GM12878 (cell line): ENCODE measurements at regions not wholly inside any gene's neighbourhood (a gene's known extent, or its start where the extent isn't known, plus 50 kb on each side); places are given as distances from the start of the nearest gene placed in this dataset.

Source experiments
- ATAC-seq: fragments of 200-7000 bp; cut with Tn5 transposase; 3 replicates; pipeline ENCODE4 v1.9.1; 2020; ENCODE audit warnings: mild to moderate bottlenecking, moderate library complexity
- BruUV-seq: library from RNA; stranded (reverse); fragments of 400-500 nt; replicated peaks from 2 replicates; lab custom pipeline; 2021; lab: Mats Ljungman, UMichigan
- CTCF ChIA-PET: fragments of 300-600 bp; sonication (Branson Sonifier 250); formaldehyde crosslinking; extraction: SDS; loops from one replicate; lab custom pipeline; 2021; ENCODE audit warnings: inconsistent platforms; lab: Yijun Ruan, JAX
- POLR2A ChIA-PET: fragments of 350-600 bp; formaldehyde crosslinking; extraction: SDS; loops from one replicate; lab custom pipeline; 2021; ENCODE audit warnings: inconsistent platforms; lab: Charles Lee
- RAD21 ChIA-PET: fragments of 300-600 bp; sonication (Branson Sonifier 250); formaldehyde crosslinking; loops from one replicate; lab custom pipeline; 2023; ENCODE audit warnings: antibody characterized with exemption; ENCODE audit not compliant: unreplicated experiment; lab: Charles Lee
- SMC1A ChIA-PET: fragments of 300-600 bp; sonication (Branson Sonifier 250); formaldehyde crosslinking; loops from one replicate; lab custom pipeline; 2023; ENCODE audit not compliant: unreplicated experiment, uncharacterized antibody; lab: Charles Lee
- DNase-seq: peaks from one replicate; pipeline ENCODE4 v3.0.0-alpha.2; 2011; ENCODE audit warnings: low read depth, low spot score
- FAIRE-seq: peaks from 3 replicates; lab custom pipeline; 2011; peaks lifted over from hg19 to GRCh38; lab: Jason Lieb, UNC
- H2AFZ ChIP-seq: 2 replicates; pipeline ENCODE4 v1.6.0; 2011; ENCODE audit warnings: low read depth, low read length, control low read depth; ENCODE audit not compliant: control insufficient read depth
- H3K27ac ChIP-seq: 2 replicates; pipeline ENCODE4 v1.5.1; 2011; ENCODE audit warnings: control low read depth; ENCODE audit not compliant: control insufficient read depth, insufficient read depth
- H3K27me3 ChIP-seq, 2 experiments: replicated peaks in 1 of 2; 2 replicates each; pipeline versions ENCODE4 v1.6.0 to v1.6.1; 2011; ENCODE audit warnings: low read length in 1 of 2; ENCODE audit not compliant: control insufficient read depth in 2 of 2, insufficient read depth in 2 of 2
- H3K36me3 ChIP-seq, 2 experiments: 2 replicates each; pipeline ENCODE4 v1.5.1; 2011; ENCODE audit warnings: low read length in 1 of 2; ENCODE audit not compliant: control insufficient read depth in 2 of 2, insufficient read depth in 2 of 2
- H3K4me1 ChIP-seq: 2 replicates; pipeline ENCODE4 v1.6.1; 2011; ENCODE audit warnings: mild to moderate bottlenecking, low read length, moderate library complexity, mixed read lengths; ENCODE audit not compliant: control insufficient read depth, insufficient read depth
- H3K4me2 ChIP-seq: 2 replicates; pipeline ENCODE4 v1.6.0; 2011; ENCODE audit warnings: control low read depth; ENCODE audit not compliant: control insufficient read depth, insufficient read depth
- H3K4me3 ChIP-seq: fragments of 200-600 bp; sonication (generic); 2 replicates; pipeline ENCODE4 v1.5.1; 2016
- H3K79me2 ChIP-seq: 2 replicates; pipeline ENCODE4 v1.6.0; 2011; ENCODE audit warnings: low read length; ENCODE audit not compliant: control insufficient read depth, insufficient read depth
- H3K9ac ChIP-seq: 2 replicates; pipeline ENCODE4 v1.8.0; 2011; ENCODE audit warnings: low read length, control low read depth, mixed read lengths; ENCODE audit not compliant: control insufficient read depth, insufficient read depth
- H3K9me3 ChIP-seq: replicated peaks from 3 replicates; pipeline ENCODE4 v1.5.1; 2011; ENCODE audit warnings: mild to moderate bottlenecking, low read length; ENCODE audit not compliant: control insufficient read depth, insufficient read depth
- H4K20me1 ChIP-seq: 2 replicates; pipeline ENCODE4 v1.6.0; 2011; ENCODE audit not compliant: control insufficient read depth, insufficient read depth
- BCL11A ChIP-seq: IDR thresholded peaks from 2 replicates; pipeline ENCODE4 v1.6.1; 2011; ENCODE audit warnings: low read depth, low read length
- HCFC1 ChIP-seq: fragments of 150-350 bp; IDR thresholded peaks from 2 replicates; pipeline ENCODE4 v1.6.1; 2014; ENCODE audit warnings: low read length
- IKZF1 ChIP-seq: fragments of 450-650 bp; conservative IDR thresholded peaks from 2 replicates; pipeline ENCODE4 v1.6.1; 2017; ENCODE audit warnings: antibody characterized with exemption, mild to moderate bottlenecking
- IRF3 ChIP-seq: fragments of 450-650 bp; IDR thresholded peaks from 2 replicates; pipeline ENCODE4 v1.6.1; 2014; ENCODE audit warnings: mild to moderate bottlenecking
- IRF4 ChIP-seq: IDR thresholded peaks from 2 replicates; pipeline ENCODE4 v1.6.1; 2011; ENCODE audit warnings: low read depth, low read length
- MYC ChIP-seq: IDR thresholded peaks from 2 replicates; pipeline ENCODE4 v1.6.1; 2011; ENCODE audit warnings: mild to moderate bottlenecking, low read length, moderate library complexity, inconsistent platforms; ENCODE audit not compliant: insufficient read depth, insufficient replicate concordance, insufficient read length, severe bottlenecking
- NBN ChIP-seq: fragments of 450-650 bp; IDR thresholded peaks from 2 replicates; pipeline ENCODE4 v1.6.1; 2016
- PML ChIP-seq: IDR thresholded peaks from 2 replicates; pipeline ENCODE4 v1.6.1; 2012; ENCODE audit warnings: low read length, inconsistent platforms
- SPI1 ChIP-seq: IDR thresholded peaks from 2 replicates; pipeline ENCODE4 v1.6.1; 2011; ENCODE audit warnings: low read depth, mild to moderate bottlenecking, low read length, moderate library complexity, borderline replicate concordance; ENCODE audit not compliant: insufficient read depth
- SRF ChIP-seq, 2 experiments: IDR thresholded peaks; 2 replicates each; pipeline ENCODE4 v1.6.1; 2011; ENCODE audit warnings: low read depth in 2 of 2, low read length in 2 of 2, mild to moderate bottlenecking in 1 of 2, moderate library complexity in 1 of 2
- TCF3 ChIP-seq: IDR thresholded peaks from 2 replicates; pipeline ENCODE4 v1.6.1; 2012; ENCODE audit warnings: low read depth, mild to moderate bottlenecking, low read length, borderline replicate concordance; ENCODE audit not compliant: insufficient read depth
- ZBED1 ChIP-seq: IDR thresholded peaks from 2 replicates; pipeline ENCODE4 v1.6.1; 2016; ENCODE audit warnings: borderline replicate concordance
- ZBTB33 ChIP-seq: fragments of 450-650 bp; IDR thresholded peaks from 2 replicates; pipeline ENCODE4 v1.6.1; 2017; ENCODE audit warnings: mild to moderate bottlenecking
- WGBS: methylation state at CpG from one replicate; pipeline ENCODE4 v1.1.6; 2016; ENCODE audit warnings: low lambda C conversion rate; ENCODE audit not compliant: insufficient replicate concordance, insufficient coverage; ENCODE audit errors: missing lambda C conversion rate; 5-methylcytosine and 5-hydroxymethylcytosine counted together
- in situ Hi-C: fragments of 300-500 bp; cut with MboI; formaldehyde crosslinking; loops from 9 replicates; pipeline ENCODE4 v1.14.3; 2018; ENCODE audit warnings: mixed read lengths
- intact Hi-C: fragments of 100-400 bp; cut with micrococcal nuclease; formaldehyde crosslinking; loops from one replicate; pipeline ENCODE4 v1.14.2; 2022; ENCODE audit not compliant: unreplicated experiment
- TF ChIP-seq, protein P1 (sequence below): fragments of 450-650 bp; IDR thresholded peaks from 2 replicates; pipeline ENCODE4 v1.6.1; 2017; ENCODE audit warnings: mild to moderate bottlenecking, moderate library complexity

DNA sequence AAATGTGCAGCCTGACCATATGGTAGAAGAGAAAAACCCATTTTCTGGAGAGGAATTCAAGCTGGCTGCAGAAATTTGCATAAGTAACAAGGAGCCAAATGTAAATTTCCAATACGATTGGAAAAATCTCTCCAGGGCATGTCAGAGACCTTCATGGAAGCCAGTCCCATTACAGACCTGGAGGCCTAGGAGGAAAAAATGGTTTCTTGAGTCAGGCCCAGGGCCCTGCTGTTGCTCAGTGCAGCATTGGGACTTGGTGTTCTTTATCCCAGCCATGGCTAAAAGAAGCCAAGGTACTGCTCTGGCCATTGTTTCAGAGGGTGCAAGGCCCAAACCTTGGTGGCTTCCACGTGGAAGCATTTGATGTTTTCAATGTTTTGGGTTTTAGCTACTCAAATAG is 70.6 kb downstream of the MAGEC2 start (continued):
- TF ChIP-seq ZBTB33 (no peak), PML (no peak), BCL11A (no peak), IRF3 (no peak)

DNA sequence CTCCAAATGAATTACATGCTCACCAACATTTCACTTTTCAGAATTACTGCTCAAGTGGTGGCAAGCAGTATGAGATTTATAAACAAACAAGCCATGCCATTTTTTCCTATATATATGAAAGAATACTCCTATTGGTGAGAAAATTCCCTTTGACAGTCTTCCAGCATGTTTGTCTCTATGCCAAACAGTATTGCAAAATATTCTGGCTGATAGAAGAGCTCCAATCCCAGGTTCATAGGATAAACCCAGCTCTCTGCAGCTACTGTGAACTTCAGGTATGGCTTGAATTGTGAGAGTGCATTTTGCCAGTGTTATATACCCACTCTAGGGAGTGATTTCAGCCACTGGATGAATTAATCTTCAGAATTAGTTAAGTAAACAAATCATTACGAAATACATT is 108.8 kb downstream of the MAGEC2 start:
- Histone ChIP-seq H4K20me1 (no peaks in the 10 kb centered on the region), H3K9ac (no peak overlapping the region), H3K4me3 (no peak overlapping the region), H3K27ac (no peak overlapping the region), H3K27me3 (no peaks in the 10 kb centered on the region), H3K36me3 (no peaks in the 10 kb centered on the region), H3K4me2 (no peak overlapping the region), H3K79me2 (no peaks in the 10 kb centered on the region), H2AFZ (no peak overlapping the region), H3K4me1 (no peaks in the 10 kb centered on the region), H3K9me3 (no peaks in the 10 kb centered on the region)
- no TSS peak for BruUV-seq
- DNase-seq = no peak
- intact Hi-C loops (no loop called here), in situ Hi-C loops (no loop called here)
- FAIRE-seq = no peak
- RAD21 ChIA-PET = no interaction called here
- SMC1A ChIA-PET = no interaction called here
- 6% methylated on average over 1 of the region's 1 CpG for WGBS
- CTCF ChIA-PET = no interaction called here
- ATAC-seq = no peak
- POLR2A ChIA-PET = no interaction called here
- TF ChIP-seq IRF4 (no peak), SRF (IDR thresholded peaks at IDR 0.05; ENCODE audit: low read depth in 2 of 2, low read length in 2 of 2) (no peak), SPI1 (no peak), MYC (no peak), IKZF1 (no peak), ZBTB33 (no peak), HCFC1 (no peak), TCF3 (no peak), NBN (no peak), ZBED1 (no peak)
- TF ChIP-seq, protein P1, sequence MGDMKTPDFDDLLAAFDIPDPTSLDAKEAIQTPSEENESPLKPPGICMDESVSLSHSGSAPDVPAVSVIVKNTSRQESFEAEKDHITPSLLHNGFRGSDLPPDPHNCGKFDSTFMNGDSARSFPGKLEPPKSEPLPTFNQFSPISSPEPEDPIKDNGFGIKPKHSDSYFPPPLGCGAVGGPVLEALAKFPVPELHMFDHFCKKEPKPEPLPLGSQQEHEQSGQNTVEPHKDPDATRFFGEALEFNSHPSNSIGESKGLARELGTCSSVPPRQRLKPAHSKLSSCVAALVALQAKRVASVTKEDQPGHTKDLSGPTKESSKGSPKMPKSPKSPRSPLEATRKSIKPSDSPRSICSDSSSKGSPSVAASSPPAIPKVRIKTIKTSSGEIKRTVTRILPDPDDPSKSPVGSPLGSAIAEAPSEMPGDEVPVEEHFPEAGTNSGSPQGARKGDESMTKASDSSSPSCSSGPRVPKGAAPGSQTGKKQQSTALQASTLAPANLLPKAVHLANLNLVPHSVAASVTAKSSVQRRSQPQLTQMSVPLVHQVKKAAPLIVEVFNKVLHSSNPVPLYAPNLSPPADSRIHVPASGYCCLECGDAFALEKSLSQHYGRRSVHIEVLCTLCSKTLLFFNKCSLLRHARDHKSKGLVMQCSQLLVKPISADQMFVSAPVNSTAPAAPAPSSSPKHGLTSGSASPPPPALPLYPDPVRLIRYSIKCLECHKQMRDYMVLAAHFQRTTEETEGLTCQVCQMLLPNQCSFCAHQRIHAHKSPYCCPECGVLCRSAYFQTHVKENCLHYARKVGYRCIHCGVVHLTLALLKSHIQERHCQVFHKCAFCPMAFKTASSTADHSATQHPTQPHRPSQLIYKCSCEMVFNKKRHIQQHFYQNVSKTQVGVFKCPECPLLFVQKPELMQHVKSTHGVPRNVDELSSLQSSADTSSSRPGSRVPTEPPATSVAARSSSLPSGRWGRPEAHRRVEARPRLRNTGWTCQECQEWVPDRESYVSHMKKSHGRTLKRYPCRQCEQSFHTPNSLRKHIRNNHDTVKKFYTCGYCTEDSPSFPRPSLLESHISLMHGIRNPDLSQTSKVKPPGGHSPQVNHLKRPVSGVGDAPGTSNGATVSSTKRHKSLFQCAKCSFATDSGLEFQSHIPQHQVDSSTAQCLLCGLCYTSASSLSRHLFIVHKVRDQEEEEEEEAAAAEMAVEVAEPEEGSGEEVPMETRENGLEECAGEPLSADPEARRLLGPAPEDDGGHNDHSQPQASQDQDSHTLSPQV = no peak
